PC-3 (cell line): ENCODE measurements at regions not wholly inside any gene's neighbourhood (a gene's known extent, or its start where the extent isn't known, plus 50 kb on each side); places are given as distances from the start of the nearest gene placed in this dataset.
"Not testable (repeated sequence)": the region's sequence is repeated elsewhere in the genome, so short reads cannot be mapped to it uniquely, and the experiment has no call there.

Experiments used
- ATAC-seq: fragments of 200-7000 bp; cut with Tn5 transposase; 2 replicates; pipeline ENCODE4 v1.9.1; 2020; ENCODE audit warnings: mild to moderate bottlenecking, moderate library complexity
- BruUV-seq: library from RNA; stranded (reverse); fragments of 400-500 nt; replicated peaks from 2 replicates; lab custom pipeline; 2021; lab: Mats Ljungman, UMichigan
- CTCF ChIA-PET: fragments of 300-600 bp; sonication (Branson Sonifier 250); formaldehyde crosslinking; loops from one replicate; lab custom pipeline; 2022; ENCODE audit warnings: antibody characterized with exemption; lab: Charles Lee
- POLR2A ChIA-PET: fragments of 300-600 bp; sonication (Branson Sonifier 250); formaldehyde crosslinking; loops from one replicate; lab custom pipeline; 2022; ENCODE audit warnings: antibody characterized with exemption; ENCODE audit not compliant: unreplicated experiment; lab: Charles Lee
- DNase-seq: peaks from one replicate; pipeline ENCODE4 v3.0.0-alpha.2; 2015
- H2AFZ ChIP-seq: fragments of 300-600 bp; sonication (generic); 2 replicates; pipeline ENCODE4 v1.6.0; 2016; ENCODE audit warnings: antibody characterized with exemption, low read length
- H3F3A ChIP-seq: fragments of 300-600 bp; sonication (generic); one replicate; pipeline ENCODE4 v1.6.0; 2017; ENCODE audit warnings: antibody characterized with exemption, low read length, control low read depth, mild to moderate bottlenecking; ENCODE audit not compliant: unreplicated experiment
- H3K27ac ChIP-seq: fragments of 300-600 bp; sonication (generic); 2 replicates; pipeline ENCODE4 v1.5.1; 2016; ENCODE audit warnings: mild to moderate bottlenecking, low read length
- H3K27me3 ChIP-seq: fragments of 300-600 bp; sonication (generic); 2 replicates; pipeline ENCODE4 v1.6.1; 2016; ENCODE audit warnings: low read length, mixed read lengths
- H3K36me3 ChIP-seq: fragments of 300-600 bp; sonication (generic); 2 replicates; pipeline ENCODE4 v1.6.1; 2016; ENCODE audit warnings: low read depth, mixed run types, low read length, mixed read lengths
- H3K4me1 ChIP-seq: fragments of 300-600 bp; sonication (generic); 2 replicates; pipeline ENCODE4 v1.5.1; 2016; ENCODE audit warnings: low read length; ENCODE audit not compliant: insufficient read depth
- H3K4me2 ChIP-seq: fragments of 300-600 bp; sonication (generic); 2 replicates; pipeline ENCODE4 v1.6.0; 2016; ENCODE audit warnings: low read length
- H3K4me3 ChIP-seq: fragments of 300-600 bp; sonication (generic); 2 replicates; pipeline ENCODE4 v1.5.1; 2016; ENCODE audit warnings: mild to moderate bottlenecking, low read length, mixed read lengths
- H3K79me2 ChIP-seq: fragments of 300-600 bp; sonication (generic); 2 replicates; pipeline ENCODE4 v1.6.1; 2017; ENCODE audit warnings: low read length, mixed read lengths
- H3K9ac ChIP-seq: fragments of 300-600 bp; sonication (generic); 2 replicates; pipeline ENCODE4 v1.6.0; 2016; ENCODE audit warnings: mild to moderate bottlenecking, low read length
- H3K9me2 ChIP-seq: fragments of 300-600 bp; sonication (generic); replicated peaks from 2 replicates; pipeline ENCODE4 v1.6.1; 2016; ENCODE audit warnings: mixed run types, low read length, mixed read lengths
- H3K9me3 ChIP-seq: fragments of 300-600 bp; sonication (generic); 2 replicates; pipeline ENCODE4 v1.6.1; 2016; ENCODE audit warnings: low read length, mixed read lengths
- H4K20me1 ChIP-seq: fragments of 300-600 bp; sonication (generic); 2 replicates; pipeline ENCODE4 v1.6.1; 2016; ENCODE audit warnings: low read length, mixed read lengths
- EZH2 ChIP-seq: fragments of 300-600 bp; sonication (generic); IDR thresholded peaks from one replicate; pipeline ENCODE4 v1.6.1; 2017; ENCODE audit warnings: antibody characterized with exemption, mild to moderate bottlenecking, low read length; ENCODE audit not compliant: unreplicated experiment
- EZH2phosphoT487 ChIP-seq: fragments of 300-600 bp; sonication (generic); IDR thresholded peaks from 2 replicates; pipeline ENCODE4 v1.6.1; 2018; ENCODE audit warnings: mild to moderate bottlenecking, antibody characterized with exemption, low read length, borderline replicate concordance
- intact Hi-C: fragments of 100-400 bp; cut with micrococcal nuclease; formaldehyde crosslinking; loops from 2 replicates; pipeline ENCODE4 v1.9.0; 2023
- TF ChIP-seq, protein P1 (sequence below): fragments of 300-600 bp; sonication (generic); conservative IDR thresholded peaks from 2 replicates; pipeline ENCODE4 v1.5.1; 2017; ENCODE audit warnings: antibody characterized with exemption, low read depth, mild to moderate bottlenecking, low read length

- H3K4me1 ChIP-seq = no peaks in the 10 kb centered on the region
- H3K4me2 ChIP-seq = no peak overlapping the region
- H2AFZ ChIP-seq = no peak overlapping the region
- POLR2A ChIA-PET = no interaction called here
- CTCF ChIA-PET = no interaction called here
- ATAC-seq = no peak
- DNase-seq = no peak
- H3K27me3 ChIP-seq = no peaks in the 10 kb centered on the region
- intact Hi-C loops = no loop called here
- no peak for TF ChIP-seq EZH2
- TF ChIP-seq, protein P1, sequence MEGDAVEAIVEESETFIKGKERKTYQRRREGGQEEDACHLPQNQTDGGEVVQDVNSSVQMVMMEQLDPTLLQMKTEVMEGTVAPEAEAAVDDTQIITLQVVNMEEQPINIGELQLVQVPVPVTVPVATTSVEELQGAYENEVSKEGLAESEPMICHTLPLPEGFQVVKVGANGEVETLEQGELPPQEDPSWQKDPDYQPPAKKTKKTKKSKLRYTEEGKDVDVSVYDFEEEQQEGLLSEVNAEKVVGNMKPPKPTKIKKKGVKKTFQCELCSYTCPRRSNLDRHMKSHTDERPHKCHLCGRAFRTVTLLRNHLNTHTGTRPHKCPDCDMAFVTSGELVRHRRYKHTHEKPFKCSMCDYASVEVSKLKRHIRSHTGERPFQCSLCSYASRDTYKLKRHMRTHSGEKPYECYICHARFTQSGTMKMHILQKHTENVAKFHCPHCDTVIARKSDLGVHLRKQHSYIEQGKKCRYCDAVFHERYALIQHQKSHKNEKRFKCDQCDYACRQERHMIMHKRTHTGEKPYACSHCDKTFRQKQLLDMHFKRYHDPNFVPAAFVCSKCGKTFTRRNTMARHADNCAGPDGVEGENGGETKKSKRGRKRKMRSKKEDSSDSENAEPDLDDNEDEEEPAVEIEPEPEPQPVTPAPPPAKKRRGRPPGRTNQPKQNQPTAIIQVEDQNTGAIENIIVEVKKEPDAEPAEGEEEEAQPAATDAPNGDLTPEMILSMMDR = no peak
- TF ChIP-seq EZH2phosphoT487 = no peak
- H3K79me2 ChIP-seq = no peaks in the 10 kb centered on the region
- H3K4me3 ChIP-seq = no peak overlapping the region
- no peaks in the 10 kb centered on the region for H3K9me3 ChIP-seq
- H3K9me2 ChIP-seq = no peaks in the 10 kb centered on the region
- no peaks in the 10 kb centered on the region for H4K20me1 ChIP-seq
- BruUV-seq = no TSS peak
- H3K27ac ChIP-seq = no peak overlapping the region
- H3K36me3 ChIP-seq = no peaks in the 10 kb centered on the region
- no peak overlapping the region for H3K9ac ChIP-seq
- no peaks in the 10 kb centered on the region for H3F3A ChIP-seq
Measured at GRCh38 chrX:87017210-87017609, 500.4 kb upstream of the KLHL4 start.

GRCh38 chrX:87033115-87033514, 484.5 kb upstream of the KLHL4 start:
- H3K4me3 ChIP-seq, POLR2A ChIA-PET, H3K9ac ChIP-seq, CTCF ChIA-PET, H3K9me3 ChIP-seq, ATAC-seq, H3F3A ChIP-seq, H3K27me3 ChIP-seq, H3K4me2 ChIP-seq, H2AFZ ChIP-seq, H3K27ac ChIP-seq, H3K79me2 ChIP-seq, H3K4me1 ChIP-seq, DNase-seq, H4K20me1 ChIP-seq, H3K36me3 ChIP-seq, intact Hi-C loops, BruUV-seq, H3K9me2 ChIP-seq: not testable (repeated sequence)

- Histone ChIP-seq H4K20me1 (no peaks in the 10 kb centered on the region), H3K4me2 (no peak overlapping the region), H3K9me3 (no peaks in the 10 kb centered on the region), H3K27ac (no peak overlapping the region), H2AFZ (no peak overlapping the region), H3K79me2 (no peaks in the 10 kb centered on the region), H3K36me3 (no peaks in the 10 kb centered on the region), H3K4me3 (no peak overlapping the region), H3K4me1 (no peaks in the 10 kb centered on the region), H3K27me3 (no peaks in the 10 kb centered on the region), H3F3A (no peaks in the 10 kb centered on the region), H3K9me2 (no peaks in the 10 kb centered on the region), H3K9ac (no peak overlapping the region)
- POLR2A ChIA-PET = no interaction called here
- TF ChIP-seq EZH2 = no peak
- no peak for TF ChIP-seq EZH2phosphoT487
- TF ChIP-seq, protein P1 = no peak
- BruUV-seq = no TSS peak
- intact Hi-C loops = no loop called here
- DNase-seq (no peak), ATAC-seq (no peak)
- CTCF ChIA-PET = no interaction called here
Measured at GRCh38 chrX:87045352-87045751, 472.2 kb upstream of the KLHL4 start.
